GM18870 (cell line): ENCODE measurements at regions not wholly inside any gene's neighbourhood (a gene's known extent, or its start where the extent isn't known, plus 50 kb on each side); places are given as distances from the start of the nearest gene placed in this dataset.

ENCODE experiments used
- ATAC-seq: cut with Tn5 transposase; IDR thresholded peaks from one replicate; pipeline ENCODE4 v1.9.1; 2021; ENCODE audit warnings: moderate library complexity; ENCODE audit not compliant: unreplicated experiment

DNA sequence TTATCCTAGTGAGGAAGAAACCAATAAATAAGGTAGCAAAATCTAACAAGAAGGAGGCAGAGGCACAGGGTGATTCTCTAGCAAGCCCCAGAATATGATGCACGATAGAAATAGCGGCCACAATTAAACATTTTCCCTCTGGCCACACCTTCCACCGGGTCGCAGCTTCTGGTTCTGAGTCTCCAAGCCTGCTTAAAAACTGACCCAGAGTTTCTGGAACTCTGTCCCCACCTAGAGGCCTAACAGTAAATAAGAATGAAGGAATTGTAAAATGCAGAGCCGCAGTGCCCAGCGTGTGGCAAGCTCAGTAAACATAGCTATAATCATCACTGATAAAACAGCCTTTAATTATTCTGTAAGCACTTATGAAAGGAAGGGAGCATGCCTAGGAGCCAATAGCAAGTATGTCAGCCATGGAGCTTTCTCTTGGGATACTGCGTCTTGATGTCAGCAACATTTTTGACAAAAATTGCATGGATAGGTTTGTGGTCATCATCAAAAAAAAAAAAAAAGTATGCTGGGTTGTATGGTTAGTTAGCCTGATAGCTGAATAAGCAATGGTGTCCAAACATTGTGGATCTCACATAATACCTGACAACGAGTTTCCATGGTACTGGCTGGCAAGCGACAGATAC, 465.5 kb downstream of the DNAH5 start:
- ATAC-seq = no peak

- no peak for ATAC-seq
Observed at GRCh38 chr5:13477118-13477737, 467.3 kb downstream of the DNAH5 start.

GRCh38 chr5:13472842-13473241, 471.6 kb downstream of the DNAH5 start:
- no peak for ATAC-seq

DNA sequence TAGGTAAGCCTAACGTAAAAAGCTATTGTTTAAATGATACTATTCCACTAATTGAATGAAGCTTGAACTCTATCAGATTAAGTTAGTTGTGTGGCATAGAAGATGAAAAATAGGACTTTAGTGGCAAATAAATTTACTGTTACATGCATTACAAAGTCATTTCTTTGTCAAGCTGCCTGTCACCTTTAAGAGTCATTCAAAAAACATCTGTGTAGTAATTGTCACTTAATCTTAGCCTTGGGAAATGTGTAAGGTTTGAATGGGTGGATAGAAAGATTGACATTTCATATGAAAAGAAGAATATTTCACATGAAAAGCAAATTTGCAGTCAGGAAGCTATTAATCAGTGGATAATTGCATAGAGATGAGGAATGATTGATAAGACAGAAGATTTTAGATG, 473.5 kb downstream of the DNAH5 start:
- no peak for ATAC-seq

GRCh38 chr5:13470263-13470662, 474.2 kb downstream of the DNAH5 start:
- no peak for ATAC-seq

- no peak for ATAC-seq
Observed at GRCh38 chr5:13464532-13465193, 479.8 kb downstream of the DNAH5 start.

GRCh38 chr5:13460587-13460986, 483.9 kb downstream of the DNAH5 start:
- no peak for ATAC-seq

- no peak for ATAC-seq
Observed at GRCh38 chr5:13454050-13454449, 490.4 kb downstream of the DNAH5 start.

- no peak for ATAC-seq
Observed at GRCh38 chr5:13448843-13449242, 495.6 kb downstream of the DNAH5 start.

- no peak for ATAC-seq
Observed at GRCh38 chr5:13439430-13439829, 505.1 kb downstream of the DNAH5 start.

DNA sequence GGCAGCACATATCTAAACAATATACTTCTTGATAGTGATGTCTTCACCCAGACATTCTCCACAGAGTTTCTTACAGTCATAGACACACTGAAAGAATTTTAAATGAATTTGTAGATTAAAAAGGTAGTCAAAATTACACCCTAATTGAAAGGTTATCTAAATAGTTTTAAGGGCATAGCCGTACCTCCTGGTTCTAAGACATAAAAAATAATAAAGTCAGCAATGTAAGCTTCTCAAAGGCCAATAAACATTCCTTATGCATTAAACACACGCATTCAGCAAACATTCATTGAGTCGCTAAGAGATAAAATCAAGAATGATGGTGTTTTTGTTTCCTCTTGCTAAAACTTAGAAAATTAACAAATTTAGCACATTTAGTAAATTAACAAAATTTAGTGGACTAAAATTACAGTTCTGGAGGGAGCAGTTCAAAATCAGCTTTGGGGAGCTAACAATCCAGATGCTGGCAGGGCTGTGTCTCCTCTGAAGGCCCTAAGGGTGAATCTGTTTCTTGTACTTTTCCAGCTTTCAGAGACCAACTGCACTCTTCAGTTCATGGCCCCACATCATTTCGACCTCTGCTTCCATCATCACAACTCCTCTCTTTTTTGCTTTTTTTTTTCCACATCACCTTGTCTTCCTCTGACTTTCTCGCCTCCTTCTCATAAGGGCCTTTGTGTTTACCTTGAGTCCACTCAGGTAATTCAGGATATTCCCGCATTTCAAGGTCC, 516.5 kb downstream of the DNAH5 start:
- ATAC-seq = no peak

DNA sequence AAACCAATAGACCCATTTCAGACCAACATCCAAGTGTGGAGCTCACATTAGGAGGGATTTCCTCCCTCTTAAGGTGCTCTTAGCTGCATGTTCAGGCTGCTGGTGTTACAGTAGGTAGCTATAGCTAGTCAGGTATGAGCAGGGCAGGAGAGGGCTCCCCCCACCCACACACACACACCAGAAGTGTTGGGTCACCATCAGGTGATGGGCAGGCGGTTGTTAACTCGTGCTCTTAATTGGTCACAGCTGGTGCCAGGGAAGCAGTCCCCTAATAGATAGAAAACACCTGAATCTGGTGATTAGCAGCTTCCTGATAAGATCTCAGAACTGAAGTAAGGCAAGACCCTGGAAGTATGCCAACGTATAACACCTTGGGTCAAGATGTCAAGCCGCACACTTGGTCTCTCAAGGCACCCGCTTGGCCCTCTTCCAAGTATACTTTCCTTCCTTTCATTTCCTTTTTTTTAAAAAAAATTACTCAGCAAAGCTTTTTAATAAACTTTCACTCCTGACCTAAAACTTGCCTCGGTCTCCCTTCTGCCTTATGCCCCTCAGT, 532.4 kb downstream of the DNAH5 start:
- ATAC-seq = no peak

- no peak for ATAC-seq
Observed at GRCh38 chr5:13408616-13409015, 535.9 kb downstream of the DNAH5 start.

DNA sequence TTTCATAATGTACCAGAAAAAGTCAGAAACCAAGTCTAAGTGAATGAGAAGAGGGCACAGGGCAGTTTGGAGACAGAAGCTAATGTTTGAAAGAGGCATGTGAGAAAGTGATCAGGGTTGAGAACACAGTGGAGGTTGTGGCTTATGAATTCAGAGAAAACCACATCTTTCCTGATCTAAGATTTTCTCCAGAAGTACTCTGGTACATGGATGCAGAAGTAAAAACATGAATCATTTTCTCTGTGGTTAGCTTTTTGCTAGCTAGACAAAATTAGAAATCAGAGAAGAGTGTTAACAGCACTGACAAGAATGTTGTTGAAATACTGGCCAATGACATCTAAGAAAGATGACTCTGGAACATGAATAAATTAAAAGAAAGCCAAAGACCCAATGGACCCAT, 541.1 kb downstream of the DNAH5 start:
- no peak for ATAC-seq

- ATAC-seq = no peak
Observed at GRCh38 chr5:13385066-13385465, 559.4 kb downstream of the DNAH5 start.

- no peak for ATAC-seq
Observed at GRCh38 chr5:13382232-13382631, 562.3 kb downstream of the DNAH5 start.

GRCh38 chr5:13378091-13378490, 566.4 kb downstream of the DNAH5 start:
- no peak for ATAC-seq

DNA sequence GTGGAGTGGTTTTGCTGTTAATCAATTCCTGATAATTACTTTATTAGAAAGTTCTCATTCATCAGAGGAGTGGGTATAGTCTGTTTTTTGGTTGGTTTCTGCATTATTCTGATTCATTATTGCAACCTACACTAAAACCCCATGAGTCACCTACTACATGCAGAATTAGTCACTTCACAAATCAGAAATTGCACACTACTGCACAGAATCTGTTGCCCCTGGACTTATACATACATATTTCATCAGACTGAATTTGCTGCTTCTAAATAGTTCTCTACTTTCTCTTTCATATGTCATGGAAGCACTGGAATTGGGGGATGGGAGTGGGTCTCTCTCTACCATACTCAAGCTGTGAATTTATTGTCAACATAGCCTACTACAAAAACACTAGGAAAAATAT, 585.1 kb downstream of the DNAH5 start:
- ATAC-seq = no peak

DNA sequence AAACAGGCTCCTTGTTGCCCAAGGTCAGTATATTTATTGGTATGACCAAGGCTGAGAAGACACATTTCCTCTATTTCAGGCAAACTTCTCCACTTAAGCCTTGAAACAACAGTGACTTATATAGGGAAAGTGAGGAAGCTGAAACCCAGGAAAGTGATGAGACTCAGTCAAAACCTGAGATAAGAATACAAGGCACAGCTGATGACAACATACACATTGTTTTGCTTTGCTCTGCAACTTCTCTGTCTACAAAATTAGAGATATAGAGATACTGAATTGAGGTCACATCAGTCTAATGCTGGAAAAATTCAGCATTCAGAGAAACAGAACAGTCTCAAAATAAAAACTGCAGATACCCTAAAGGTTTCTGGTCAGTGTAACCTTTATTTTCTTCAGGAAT, 586.1 kb downstream of the DNAH5 start:
- ATAC-seq = no peak

DNA sequence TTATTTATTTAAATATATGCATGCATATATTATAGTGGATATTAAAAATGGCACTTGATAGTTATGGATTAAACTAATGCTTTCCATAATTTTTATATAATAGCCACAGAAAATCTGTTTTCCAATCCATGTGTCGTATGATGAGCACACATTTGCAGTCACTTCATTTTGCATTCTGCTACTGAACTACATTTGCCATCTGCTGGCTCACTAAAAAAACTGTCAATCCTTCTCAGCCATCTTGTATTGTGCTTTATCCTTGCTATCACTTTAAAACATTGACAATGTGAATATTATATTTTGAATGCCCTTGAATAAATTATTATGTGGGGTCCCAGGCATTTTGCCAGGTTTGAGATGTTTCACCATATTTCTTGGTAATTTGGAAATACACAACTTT, 586.6 kb downstream of the DNAH5 start:
- no peak for ATAC-seq

- ATAC-seq = no peak
Observed at GRCh38 chr5:13356226-13356625, 588.3 kb downstream of the DNAH5 start.

GRCh38 chr5:13354611-13355010, 589.9 kb downstream of the DNAH5 start:
- no peak for ATAC-seq
